ENCODE measurements at regions not wholly inside any gene's neighbourhood (a gene's known extent, or its start where the extent isn't known, plus 50 kb on each side); places are given as distances from the start of the nearest gene placed in this dataset.

GRCh38 chr14:49971156-49972130 is 78.6 kb downstream of the ARF6 start:
- no peak for DNase-seq (ENCODE audit: low read depth in 2 of 2, low spot score in 1 of 2)

DNA sequence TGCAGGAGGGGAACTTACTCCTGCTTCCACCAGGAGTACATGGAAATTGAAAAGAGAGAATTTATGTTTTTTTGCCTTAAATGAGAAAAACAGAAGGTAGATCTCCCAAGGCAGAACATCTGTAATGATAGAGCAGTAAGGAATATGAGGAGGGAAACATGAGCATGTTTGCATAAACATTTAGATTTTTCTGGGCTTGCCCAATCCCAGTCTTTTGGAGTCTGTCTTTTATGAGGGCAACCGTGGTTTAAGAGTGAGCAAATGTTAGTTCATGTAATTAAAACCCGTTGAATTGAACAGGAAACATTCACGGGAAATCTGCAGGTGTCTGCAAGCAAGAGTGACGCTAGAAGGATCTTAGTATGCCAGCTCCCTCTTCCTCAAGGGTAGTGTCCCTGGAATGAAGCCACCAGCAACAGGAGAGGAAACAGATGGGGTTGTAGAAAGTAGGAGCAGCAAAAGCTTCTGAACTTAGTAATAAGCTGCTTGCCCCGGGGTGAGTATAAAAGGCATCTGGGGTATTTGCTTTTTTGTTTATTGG is 79.3 kb downstream of the ARF6 start:
- DNase-seq (ENCODE audit: low read depth in 2 of 2, low spot score in 1 of 2): no peak

- no peak for DNase-seq (ENCODE audit: low read depth in 2 of 2, low spot score in 1 of 2)
Measured at GRCh38 chr14:49972823-49973222, 79.9 kb downstream of the ARF6 start.

GRCh38 chr14:49975276-49975675 is 82.4 kb downstream of the ARF6 start:
- no peak for DNase-seq (ENCODE audit: low read depth in 2 of 2, low spot score in 1 of 2)

DNA sequence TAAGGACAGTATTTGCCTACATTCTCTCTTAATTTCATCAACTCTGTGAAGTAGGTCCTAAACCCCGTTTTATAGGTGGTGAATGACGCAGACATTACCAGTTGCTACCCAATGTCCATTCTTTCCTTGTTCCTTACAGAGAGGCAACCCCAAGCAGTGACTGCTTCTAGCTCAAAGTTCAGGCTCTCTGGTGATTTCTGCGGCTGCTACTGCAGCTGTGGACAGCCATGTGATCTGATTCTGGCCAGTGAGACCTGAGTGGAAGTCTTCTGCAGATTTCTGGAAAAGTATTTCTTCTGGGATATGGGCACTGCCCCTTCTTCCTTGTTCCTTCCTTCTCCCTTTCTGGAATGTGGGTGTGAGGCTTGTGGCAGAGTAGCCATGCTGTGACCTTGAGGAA is 82.9 kb downstream of the ARF6 start:
- DNase-seq (ENCODE audit: low read depth in 2 of 2, low spot score in 1 of 2): no peak

GRCh38 chr14:49977126-49977841 is 84.4 kb downstream of the ARF6 start:
- no peak for DNase-seq (ENCODE audit: low read depth in 2 of 2, low spot score in 1 of 2)

- no peak for DNase-seq (ENCODE audit: low read depth in 2 of 2, low spot score in 1 of 2)
Measured at GRCh38 chr14:49980027-49980426, 87.1 kb downstream of the ARF6 start.

- no peak for DNase-seq (ENCODE audit: low read depth in 2 of 2, low spot score in 1 of 2)
Measured at GRCh38 chr14:49982082-49982481, 89.2 kb downstream of the ARF6 start.

DNA sequence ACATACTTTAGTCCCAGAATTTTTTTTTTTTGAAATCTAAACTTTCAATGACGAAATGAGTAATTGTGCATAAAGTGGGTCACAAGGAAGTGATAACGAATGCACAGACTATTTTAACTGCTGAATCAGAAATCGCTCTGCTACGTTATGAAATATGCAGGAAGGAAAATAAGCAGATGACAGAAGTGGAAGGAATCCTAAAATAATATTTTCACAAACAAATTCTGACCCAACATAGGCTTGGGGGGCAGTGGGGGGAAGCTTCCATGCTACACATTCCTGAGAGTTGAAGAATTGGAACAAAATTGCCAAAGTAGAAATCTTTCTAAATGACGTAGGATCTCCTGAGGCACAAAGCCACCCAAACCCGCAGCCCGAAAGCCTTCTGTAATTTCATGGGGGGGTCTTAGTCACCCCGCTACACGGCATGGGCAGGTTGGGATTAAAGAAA is 89.6 kb downstream of the ARF6 start:
- DNase-seq (ENCODE audit: low read depth in 2 of 2, low spot score in 1 of 2): no peak

- no peak for DNase-seq (ENCODE audit: low read depth in 2 of 2, low spot score in 1 of 2)
Measured at GRCh38 chr14:49984424-49984823, 91.5 kb downstream of the ARF6 start.

- no peak for DNase-seq (ENCODE audit: low read depth in 2 of 2, low spot score in 1 of 2)
Measured at GRCh38 chr14:49986343-49987014, 93.6 kb downstream of the ARF6 start.

- no peak for DNase-seq (ENCODE audit: low read depth in 2 of 2, low spot score in 1 of 2)
Measured at GRCh38 chr14:49988080-49988990, 95.5 kb downstream of the ARF6 start.

DNA sequence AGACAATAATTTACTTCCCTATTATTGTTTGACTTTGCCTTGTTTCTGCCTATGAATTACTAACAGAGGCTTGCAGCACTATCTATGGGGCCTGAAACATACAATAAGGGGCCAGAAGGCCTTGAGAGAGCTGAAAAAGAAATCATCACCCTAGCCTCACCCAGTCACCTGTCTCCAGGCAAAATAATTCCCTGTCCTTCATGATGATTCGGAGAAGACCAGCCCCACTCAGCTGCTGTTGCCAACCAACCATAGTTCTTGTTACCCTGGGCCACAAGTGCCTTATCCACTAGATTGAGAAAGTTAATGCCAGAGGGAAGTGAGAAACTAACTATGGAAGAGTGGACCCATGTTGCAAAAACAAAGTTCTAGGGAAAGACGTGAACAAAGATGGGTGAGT is 97.1 kb downstream of the ARF6 start:
- DNase-seq (ENCODE audit: low read depth in 2 of 2, low spot score in 1 of 2): no peak

DNA sequence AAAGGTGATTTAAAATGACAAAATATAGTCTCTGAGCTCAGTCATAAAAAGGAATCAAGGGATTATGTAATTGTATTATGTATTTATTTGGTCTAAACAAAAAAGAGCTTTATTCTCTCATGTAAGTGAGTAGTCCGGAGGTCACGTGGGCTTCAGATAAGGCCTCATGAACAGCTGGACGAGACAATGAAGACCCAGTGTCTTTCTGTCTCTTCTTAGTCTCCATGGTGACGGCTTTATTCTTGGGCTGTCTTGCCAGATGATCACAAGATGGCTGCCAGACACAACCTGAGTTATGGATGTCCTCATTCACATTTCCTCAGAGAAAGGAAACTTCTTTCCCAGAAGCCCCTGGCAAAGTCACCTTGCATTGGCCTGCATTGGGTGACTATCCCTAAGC is 98.6 kb downstream of the ARF6 start:
- DNase-seq (ENCODE audit: low read depth in 2 of 2, low spot score in 1 of 2): no peak

- no peak for DNase-seq (ENCODE audit: low read depth in 2 of 2, low spot score in 1 of 2)
Measured at GRCh38 chr14:49992036-49992435, 99.2 kb downstream of the ARF6 start.

DNA sequence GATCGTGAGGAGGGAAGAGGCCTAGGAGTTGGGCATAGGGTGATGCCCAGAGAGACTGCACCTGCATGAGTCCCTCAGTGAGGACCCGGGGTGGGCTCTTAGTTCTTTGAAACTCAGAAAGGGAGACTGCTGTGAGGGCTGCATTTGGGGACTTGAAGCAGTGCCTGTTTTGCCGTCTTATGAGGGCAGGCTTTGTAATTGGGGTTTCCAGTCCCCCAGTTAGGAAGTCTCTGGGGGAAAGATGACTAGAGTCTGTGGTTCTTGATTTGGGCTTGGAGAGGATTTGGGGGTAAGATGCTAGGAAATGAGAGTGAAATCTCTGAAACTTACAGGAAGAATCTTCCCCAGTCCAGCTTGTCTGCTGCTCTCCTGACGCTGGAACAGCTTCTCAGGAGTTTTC is 99.6 kb downstream of the ARF6 start:
- DNase-seq (ENCODE audit: low read depth in 2 of 2, low spot score in 1 of 2): no peak

DNA sequence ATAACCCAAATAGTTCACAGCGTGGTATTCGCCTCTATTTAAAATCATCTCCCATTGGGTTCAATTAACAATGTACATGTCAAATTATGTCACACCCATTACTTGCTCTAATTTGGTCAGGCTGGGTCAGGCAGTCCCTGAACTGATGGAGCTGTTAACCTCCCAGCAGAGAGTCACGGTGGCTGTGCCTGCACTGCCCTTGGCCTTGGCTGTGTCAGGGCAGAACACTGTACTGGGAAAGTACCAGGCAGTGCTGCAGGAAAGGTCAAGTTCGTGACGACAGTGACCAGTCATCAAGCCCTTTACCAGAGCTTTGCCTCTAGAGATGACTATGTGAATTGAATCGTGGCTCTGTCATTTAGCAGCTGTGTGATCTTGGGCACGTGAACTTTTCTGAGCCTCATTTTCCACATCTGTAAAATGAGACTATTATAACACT is 100.0 kb downstream of the ARF6 start:
- no peak for DNase-seq (ENCODE audit: low read depth in 2 of 2, low spot score in 1 of 2)

DNA sequence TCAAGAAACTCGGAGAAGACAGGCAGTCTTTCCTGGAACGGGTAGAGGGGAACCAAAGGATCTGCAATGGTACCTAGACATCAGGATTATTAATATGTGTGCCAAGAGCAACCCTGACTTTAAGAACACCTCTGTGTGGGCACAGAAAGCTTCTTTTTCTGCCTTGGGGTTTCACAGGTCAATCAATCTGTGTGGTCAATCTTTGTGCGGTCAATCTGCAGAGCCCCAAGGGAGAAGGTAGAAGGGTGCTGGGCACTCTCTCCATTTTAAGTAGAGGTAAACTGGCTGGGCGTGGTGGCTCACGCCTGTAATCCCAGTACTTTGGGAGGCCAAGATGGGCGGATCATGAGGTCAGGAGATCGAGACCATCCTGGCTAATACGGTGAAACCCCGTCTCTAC is 100.7 kb downstream of the ARF6 start:
- DNase-seq (ENCODE audit: low read depth in 2 of 2, low spot score in 1 of 2): no peak

DNA sequence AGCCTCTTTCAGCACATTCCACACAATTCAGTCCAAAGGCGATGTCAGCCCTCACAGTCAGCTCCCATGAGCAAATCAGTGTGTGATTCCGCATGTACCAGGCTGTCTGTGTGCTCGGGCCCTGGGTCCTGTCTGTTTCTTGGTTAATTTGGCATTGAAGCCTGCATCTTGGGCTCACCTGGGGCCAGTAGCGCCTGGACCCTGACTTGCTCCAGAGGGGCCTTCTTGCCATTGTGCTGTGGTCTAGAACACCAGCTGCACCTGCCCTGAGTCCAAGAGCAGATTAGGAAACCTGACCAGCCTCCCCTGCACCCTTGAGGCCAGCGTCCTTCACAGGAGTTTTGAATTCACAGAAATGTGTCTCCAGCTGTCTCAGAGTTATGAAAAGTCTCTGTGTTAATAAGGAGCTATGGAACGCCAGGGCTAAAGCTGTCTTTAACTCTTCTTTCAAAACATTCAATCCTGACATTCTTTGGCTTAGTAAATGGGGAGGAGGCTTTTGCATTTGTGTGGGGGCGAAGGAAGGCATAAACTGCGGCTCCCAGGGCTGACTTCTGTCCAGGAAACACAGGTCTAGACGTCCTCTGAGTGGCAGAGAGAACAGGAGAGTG is 102.2 kb downstream of the ARF6 start:
- DNase-seq (ENCODE audit: low read depth in 2 of 2, low spot score in 1 of 2): no peak

- no peak for DNase-seq (ENCODE audit: low read depth in 2 of 2, low spot score in 1 of 2)
Measured at GRCh38 chr14:49997991-49998390, 105.1 kb downstream of the ARF6 start.
